GM21390 (cell line): ENCODE measurements at regions not wholly inside any gene's neighbourhood (a gene's known extent, or its start where the extent isn't known, plus 50 kb on each side); places are given as distances from the start of the nearest gene placed in this dataset.

ENCODE experiments used
- ATAC-seq: cut with Tn5 transposase; IDR thresholded peaks from one replicate; pipeline ENCODE4 v1.9.1; 2021; ENCODE audit not compliant: unreplicated experiment

DNA sequence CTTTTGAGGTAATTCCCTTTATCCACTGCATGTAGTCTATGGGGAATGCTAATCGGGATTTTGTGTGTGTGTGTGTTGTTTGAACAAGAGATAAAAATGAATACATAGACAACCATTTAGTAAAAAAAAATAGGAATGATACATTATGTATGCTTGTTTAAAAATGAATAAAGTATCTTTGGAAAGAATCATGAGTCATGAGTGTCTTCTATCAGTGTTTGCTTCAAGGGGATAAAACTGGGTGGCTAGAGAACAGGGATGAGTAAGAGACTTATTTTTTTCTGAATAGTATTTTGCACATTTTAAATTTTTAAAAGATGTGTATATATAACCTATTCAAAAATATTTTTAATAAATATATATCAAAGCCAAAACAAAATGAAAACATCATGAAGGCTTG lies 839.4 kb upstream of the ADGRL4 start:
- no peak for ATAC-seq

DNA sequence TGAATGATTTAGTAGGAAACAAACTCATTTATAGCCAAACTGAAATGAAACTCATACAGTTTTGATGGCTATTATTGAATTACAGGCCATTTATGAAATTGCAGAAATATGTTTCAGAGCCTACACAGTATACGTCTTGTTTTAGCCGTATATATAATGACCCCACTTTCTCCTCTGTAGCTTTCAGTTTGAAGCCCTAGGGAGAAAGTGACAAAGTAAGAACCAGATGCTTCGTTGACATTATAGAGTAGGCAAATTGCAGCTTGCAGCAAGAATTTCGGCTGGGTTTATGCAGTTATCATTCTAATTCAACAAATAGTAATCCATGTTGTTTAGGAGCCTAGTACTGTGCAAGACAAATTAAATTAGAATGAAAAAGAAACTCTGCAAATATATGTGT lies 836.3 kb upstream of the ADGRL4 start:
- ATAC-seq = no peak

DNA sequence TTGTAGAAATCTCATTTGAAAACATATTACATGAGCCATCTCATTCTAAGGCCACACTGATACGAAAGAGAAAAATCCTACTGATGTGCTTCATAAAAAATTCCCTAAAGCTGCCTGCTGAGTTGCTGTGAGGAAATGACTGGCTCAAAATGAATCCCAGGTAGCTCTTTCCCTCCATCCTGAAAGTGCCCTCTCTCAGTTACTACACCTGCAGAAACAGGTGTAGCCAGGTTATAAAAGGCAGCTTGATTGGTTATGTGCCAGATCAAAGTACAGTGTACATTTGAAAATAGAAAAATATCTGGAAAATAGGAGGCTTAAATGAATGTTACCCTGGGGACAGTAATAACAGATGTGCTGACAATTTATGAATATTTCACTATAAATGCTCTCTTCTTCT lies 833.4 kb upstream of the ADGRL4 start:
- no peak for ATAC-seq

DNA sequence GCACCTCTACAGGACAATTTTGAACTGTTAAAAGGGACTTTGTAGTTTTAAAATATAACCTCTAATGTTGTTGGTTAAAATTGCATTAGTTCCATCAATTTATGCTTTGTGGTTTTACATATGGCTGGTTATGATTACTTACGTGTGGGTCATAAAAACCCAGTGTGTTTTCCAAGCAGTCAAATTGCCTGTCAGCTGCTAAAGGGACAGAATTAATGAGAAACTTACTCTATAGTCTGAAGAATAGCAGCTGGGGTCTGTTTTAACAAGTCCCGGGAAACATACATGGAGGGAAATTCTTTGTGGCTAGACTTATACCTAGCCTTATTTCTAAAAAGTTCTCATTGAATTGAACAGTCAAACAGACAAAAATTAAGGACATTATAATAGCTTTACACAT lies 820.9 kb upstream of the ADGRL4 start:
- ATAC-seq = no peak

DNA sequence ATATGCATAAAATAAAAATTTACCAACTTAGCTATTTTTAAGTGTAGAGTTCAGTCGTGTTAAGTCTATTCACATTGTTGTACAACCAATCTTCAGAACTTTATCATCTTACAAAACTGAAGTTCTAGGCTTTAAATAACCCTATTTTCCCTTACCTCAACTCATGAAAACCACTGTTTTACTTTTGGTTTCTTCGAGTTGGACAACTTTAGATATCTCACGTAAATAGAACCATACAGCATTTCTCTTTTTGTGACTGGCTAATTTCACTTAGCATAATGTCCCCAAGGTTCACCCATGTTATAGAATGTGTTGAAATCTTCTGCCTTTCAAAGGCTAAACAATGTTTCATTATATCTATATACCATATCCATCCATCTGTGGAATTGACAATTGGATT lies 819.0 kb upstream of the ADGRL4 start:
- no peak for ATAC-seq

DNA sequence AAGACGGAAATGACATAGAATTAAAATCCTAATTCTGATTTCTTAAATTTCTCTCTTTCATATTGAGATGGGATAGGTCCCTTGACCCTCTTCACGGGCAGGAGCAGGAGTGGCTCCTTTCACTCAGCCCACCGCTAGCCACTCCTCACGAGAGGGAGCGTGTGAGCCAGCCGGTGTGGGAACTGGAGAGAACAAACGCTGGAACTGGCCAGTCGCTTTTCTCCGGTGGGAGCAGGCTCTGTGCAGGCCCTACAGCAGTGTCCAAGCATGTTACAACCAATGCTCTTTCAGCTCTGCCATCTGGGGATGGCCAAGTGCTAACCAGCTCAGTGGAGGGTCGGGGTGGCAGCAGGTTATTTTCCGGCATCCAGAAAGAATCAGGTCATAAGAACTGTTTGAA lies 815.5 kb upstream of the ADGRL4 start:
- no peak for ATAC-seq

DNA sequence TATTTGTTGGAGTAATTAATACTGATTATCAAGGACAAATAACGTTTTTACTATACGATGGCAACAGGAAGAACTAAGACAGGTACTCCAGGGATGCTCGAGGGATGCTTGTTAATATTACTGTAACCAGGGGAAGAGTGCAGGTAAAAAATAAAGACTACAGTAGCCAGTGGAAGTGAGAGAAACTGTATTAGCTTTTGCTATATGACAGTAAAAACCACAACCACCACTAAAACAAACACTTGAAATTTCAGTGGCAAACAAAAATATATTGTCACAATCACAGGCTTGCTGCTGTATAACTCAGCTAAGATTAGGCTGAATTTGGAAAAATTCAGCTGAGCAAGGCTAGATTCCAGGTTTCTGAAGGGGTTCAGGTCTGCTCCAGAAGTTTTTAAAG lies 812.6 kb upstream of the ADGRL4 start:
- no peak for ATAC-seq

DNA sequence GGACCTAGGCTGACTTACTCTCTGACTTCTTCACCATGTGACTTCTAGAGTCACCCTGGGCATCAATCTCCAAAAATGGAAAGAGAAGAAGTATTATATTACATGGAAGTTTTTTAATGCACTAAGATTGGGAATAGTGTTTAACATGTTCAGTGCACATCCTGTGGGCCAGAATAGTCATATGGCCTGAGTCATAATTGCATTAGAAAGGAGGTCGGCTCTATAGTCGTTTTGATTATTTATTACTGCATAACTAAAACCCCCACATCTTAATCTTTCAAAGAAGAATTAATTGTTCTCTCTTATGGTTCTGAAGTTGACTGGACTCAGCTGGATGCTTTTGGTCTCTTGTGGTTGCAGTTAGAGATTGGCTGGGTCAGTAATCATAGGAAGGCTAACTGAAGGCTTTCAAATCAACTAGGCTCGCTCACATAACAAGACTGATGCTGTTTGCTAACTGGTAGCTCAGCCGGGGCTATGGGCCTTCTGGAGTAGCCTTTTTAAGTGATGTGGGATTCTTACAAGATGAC lies 810.6 kb upstream of the ADGRL4 start:
- ATAC-seq = no peak

DNA sequence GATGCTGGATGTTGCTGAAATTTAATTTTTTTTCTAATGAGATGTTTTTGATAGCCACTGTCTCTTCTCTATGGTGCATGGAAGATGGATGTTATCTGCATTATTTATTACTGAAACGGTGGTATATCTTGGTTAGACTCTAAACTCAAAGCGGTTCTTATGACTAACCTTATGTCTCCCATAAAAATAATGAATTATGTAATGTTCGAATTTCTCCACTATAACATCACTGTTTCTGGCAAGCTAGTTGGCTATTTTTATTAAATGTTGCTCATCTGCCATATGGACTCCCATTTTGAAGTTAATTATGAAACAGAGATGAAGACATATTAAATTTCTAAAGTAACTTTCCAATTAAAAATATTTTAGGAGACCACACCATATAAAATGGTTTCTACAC lies 808.6 kb upstream of the ADGRL4 start:
- no peak for ATAC-seq

DNA sequence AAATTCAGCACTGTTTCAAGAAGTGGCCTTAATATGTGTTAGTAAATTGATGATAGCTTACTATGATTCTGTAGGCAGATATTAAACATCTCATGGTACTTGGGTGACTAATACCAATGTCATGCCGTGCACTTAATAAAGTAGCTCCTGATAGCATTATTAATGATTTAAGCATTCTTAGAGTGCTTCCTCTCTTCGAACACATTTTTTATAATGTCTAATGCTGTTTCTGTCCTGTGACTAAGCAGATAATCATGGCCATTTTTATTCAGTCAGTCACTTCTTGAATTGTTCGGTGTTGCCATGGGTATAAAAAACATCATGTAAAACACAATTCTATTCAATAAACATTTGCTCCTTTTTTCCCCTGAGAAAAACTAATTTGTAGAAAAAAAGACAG lies 804.6 kb upstream of the ADGRL4 start:
- ATAC-seq = no peak

DNA sequence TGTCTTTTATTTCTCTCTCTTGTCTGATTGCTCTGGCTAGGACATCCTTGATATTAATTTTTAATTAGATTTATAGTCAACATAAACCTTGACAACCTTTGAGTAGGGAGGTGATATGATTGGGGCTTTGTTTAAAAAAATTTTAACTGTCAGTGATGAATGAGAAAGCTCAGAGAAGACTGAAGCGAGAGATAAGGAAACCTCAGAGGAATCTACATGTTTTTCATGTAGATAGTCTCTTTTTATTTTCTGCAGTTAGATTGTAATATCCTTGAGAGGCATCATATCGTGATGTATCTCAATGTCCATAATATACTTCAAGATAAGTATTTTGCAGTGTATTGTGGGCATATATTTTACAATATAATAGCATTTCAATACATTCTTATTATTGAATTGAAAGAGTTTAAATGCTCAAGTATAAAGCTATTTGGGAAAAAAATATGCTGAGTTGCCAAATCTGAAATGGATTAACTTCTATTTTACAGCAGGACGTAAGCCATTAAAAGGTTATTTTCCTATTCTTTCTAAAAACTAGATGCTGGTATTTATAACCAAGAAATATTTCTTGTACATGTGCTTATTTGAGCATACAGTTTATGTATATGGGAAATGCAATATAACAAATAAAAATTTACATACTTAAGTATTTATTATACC lies 802.4 kb upstream of the ADGRL4 start:
- ATAC-seq = no peak

DNA sequence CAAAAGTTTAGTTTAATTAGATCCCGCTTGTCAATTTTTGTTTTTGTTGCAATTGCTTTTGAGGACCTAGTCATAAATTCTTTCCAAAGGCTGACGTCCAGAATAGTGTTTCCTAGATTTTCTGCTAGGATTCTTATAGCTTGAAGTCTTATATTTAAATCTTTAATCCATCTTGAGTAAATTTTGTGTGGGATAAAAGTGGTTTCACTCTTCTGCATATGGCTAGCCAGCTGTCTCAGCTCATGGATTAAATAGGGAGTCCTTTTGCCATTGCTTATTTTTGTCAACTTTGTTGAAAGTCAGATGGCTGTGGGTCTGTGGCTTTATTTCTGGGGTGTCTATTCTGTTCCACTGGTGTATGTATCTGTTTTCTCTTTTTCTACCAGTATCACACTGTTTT lies 801.3 kb upstream of the ADGRL4 start:
- ATAC-seq = no peak

DNA sequence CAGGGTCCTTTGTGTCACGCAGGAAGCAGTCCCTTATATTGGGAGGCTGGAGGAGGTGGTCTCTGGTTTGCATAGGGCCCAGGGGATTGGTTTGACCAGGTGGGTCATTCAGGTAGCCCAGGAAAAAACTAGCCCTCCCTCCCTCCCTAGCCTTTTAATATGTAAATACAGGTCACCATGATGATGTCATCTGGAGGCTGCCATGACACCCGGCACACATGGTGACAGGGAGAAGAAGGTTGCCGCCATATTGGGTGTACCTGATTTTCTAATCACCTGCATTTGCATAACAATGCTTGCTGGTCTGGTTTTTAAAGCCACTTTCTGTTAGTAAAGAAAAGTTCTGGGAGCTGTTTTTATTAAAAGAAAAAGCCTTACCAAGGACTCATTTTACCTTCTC lies 791.0 kb upstream of the ADGRL4 start:
- ATAC-seq = no peak

DNA sequence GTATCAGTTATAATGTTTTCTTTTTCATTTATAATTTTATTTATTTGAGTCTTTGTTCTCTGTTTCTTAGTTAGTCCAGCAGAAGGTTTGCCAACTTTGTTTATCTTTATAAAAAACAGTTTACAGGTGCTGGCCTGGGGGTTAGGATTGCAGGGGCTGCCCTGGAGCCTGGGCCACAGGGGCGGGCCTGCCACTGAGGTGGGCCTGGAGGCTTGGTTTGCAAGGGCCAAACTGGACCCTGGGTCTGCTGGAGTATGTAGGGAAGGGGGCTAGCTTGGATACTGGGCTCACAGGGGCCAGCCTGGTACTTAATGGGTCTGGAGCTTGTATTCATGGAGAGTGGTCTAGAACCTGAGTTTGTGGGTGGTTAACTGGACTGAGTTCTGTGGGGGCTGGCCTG lies 789.9 kb upstream of the ADGRL4 start:
- ATAC-seq = no peak

DNA sequence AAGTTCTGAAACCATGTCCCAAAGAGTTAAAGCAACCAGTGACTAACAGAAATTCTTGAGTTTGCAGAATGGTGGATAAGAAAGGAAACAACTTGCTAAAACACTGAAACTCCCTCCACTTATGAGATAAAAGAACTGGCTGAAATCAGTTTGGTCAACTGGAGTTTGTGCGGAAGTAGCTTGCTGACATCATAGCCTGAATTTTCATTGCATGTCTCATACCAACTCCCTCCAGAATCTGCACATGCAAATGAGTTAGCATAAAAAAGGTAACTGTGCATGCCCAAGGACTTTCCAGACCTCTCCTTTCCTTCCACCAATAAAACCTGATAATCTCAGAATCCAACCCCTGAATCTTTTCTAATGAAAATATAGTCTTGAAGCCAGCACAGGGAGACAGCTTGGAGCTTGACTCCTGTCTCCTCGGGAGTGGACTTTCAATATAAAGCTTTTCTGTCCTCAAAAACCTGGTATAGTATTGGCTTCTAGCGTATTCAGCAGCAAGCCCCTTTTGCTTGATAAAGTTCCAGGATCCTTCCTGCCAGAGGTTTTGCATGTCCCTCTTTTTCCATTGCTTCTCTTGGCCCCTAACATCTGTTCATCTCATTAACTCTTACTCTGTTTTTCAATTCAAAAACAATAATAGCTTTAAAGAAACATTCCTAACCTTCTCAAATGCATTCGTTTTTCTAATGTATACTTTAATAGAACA lies 785.8 kb upstream of the ADGRL4 start:
- no peak for ATAC-seq

DNA sequence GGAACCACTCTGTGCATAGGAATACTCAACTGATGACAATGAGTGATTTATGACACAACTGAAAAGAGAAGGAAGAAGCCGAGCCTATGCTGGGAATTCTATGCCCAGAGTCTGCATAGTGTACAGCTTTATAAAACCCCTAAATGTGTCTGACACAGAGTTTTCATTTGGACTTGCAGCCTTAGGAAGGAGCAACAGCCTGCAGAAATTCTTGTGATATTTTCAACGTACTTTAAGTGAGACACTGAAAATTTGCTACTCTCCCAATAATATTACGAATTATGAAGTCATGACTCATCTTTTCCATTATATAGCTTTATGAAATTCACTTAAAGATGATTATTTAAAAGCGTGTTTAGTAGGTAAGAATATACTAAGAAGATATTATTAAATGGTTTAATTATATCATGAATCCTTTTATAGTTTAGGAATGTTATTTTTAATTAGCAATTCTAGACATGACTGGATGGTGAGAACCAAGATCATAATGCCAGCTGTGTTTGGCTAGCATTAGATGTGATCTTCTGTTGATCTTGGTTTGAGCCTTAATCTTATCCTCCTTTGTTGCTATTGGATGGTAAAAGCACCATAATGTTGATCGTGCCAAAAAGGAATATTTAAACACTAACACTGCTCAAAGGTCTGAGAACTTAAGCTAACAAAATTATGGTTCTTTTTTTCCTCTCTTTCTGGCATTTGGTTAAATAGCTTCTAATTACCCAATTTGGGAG lies 785.1 kb upstream of the ADGRL4 start:
- ATAC-seq = no peak

DNA sequence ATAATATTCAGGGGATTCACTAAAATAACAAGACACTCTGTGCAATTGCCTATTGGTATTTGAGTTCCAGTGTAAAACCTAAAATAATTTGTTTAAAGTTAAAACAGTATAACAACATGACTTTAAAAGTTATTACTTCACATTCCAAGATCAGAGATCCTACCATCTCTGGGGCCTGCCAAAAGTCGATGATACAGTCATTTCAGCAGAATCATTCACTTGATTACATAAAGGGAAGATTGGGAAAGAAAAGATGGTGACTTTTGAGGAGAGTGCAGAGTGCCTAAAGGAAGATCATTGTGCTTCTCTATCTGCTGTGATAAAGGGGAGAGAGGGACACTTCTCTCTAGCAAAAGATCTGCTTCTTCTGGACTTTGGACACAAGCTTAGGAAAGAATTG lies 784.4 kb upstream of the ADGRL4 start:
- no peak for ATAC-seq

DNA sequence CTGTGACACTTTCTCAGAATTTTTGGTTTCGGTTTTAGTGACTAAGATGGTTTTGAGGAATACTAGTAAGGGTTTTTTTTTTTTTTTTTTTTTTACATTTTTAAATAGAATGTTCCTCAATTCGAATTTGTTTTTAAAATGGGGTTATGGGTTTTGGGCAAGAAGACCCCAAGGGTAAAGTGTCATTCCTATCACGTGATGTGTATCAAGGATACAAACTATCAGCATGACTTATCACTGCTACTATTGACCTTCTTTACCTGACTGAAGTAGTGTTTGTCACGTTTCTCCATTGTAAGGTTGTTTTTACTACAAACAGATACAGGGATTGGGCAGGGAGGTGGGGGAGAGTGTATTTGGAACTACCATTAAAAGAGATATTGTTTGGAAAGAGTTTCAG lies 781.1 kb upstream of the ADGRL4 start:
- no peak for ATAC-seq

DNA sequence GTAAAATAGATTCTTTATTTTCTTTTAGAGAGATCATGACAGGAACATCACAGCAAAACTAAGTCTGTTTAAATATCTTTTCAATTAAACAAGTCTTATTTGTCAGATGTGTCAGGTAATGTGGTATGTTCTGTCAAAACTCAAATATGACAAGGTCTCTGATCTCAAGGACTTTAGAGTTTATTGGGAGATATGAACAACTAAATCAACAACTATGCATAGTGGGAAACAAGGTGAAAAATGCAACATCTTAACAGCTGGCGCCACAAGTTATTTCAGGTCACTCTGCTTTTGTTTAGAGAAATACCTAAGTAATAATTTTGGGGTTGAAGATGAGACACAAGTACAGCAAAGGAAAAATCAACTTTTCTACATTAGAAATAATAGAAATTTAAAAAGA lies 779.4 kb upstream of the ADGRL4 start:
- no peak for ATAC-seq

DNA sequence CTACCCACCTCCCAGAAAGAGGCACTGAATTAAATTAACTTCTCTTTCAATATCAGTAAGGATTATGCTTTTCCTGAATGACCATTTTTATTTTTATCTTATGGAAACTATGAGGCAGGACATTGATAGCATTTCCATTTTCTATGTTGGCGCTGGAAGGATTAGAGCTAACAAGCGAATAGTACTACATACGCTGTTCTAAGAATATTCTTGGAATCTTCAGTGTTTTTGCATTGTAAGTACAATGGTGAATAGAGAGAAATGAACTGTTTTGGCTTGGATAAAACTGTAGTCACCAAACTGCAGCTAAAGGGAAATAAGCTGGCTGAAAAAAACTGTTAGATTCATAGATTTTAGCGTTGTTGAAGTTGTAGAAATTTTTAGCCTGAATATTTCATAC lies 779.0 kb upstream of the ADGRL4 start:
- no peak for ATAC-seq

DNA sequence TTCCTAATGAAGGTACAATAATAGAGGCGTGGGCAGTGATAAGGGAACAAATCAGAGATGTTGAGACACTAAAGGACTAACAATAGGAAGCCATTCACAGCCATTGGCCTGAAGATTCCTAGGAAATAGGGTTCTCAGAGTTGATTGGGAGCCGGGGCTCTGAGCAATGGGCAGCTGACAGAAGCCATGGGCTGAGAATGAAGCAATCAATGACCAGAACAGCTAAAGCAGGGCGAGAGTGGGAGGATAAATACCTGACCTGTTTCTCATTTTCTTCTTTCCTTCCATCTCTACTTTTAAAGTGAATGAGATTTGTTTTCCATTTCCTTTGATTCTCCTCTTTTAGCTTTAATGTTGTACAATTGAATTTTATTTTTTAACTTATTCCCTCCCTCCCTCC lies 774.7 kb upstream of the ADGRL4 start:
- ATAC-seq = no peak
